ENCODE measurements at regions not wholly inside any gene's neighbourhood (a gene's known extent, or its start where the extent isn't known, plus 50 kb on each side); places are given as distances from the start of the nearest gene placed in this dataset.

GRCh38 chr4:8768357-8768999 is 103.2 kb downstream of the HMX1 start:
- no peak overlapping the region for H3K27ac Mint-ChIP-seq

GRCh38 chr4:8766610-8767009 is 105.0 kb downstream of the HMX1 start:
- H3K4me1 Mint-ChIP-seq, result no peaks in the 10 kb centered on the region

More at GRCh38 chr4:8768357-8768999, 103.2 kb downstream of the HMX1 start:
- Mint-ChIP-seq H3K9me3 (peaks cover 0 to 2% (median 0%) of the 10 kb centered on the region in 3 donors), H3K27me3 (peaks cover 1% of the 10 kb centered on the region), H3K36me3 (peaks cover 3% of the 10 kb centered on the region), H3K4me1 (no peaks in the 10 kb centered on the region), H3K4me3 (no peak overlapping the region)

GRCh38 chr4:8765631-8766590 is 105.7 kb downstream of the HMX1 start:
- no peak overlapping the region for H3K4me3 Mint-ChIP-seq
- H3K9me3 Mint-ChIP-seq, result peaks cover 0 to 2% (median 0%) of the 10 kb centered on the region in 3 donors
- no peak overlapping the region for H3K27ac Mint-ChIP-seq
- H3K27me3 Mint-ChIP-seq, result peaks cover 1% of the 10 kb centered on the region
- peaks cover 3% of the 10 kb centered on the region for H3K36me3 Mint-ChIP-seq
- H3K4me1 Mint-ChIP-seq, result no peaks in the 10 kb centered on the region

More at GRCh38 chr4:8766610-8767009, 105.0 kb downstream of the HMX1 start:
- Mint-ChIP-seq H3K27me3 (peaks cover 1% of the 10 kb centered on the region), H3K4me3 (no peak overlapping the region), H3K36me3 (peaks cover 3% of the 10 kb centered on the region), H3K27ac (no peak overlapping the region), H3K9me3 (peaks cover 0 to 2% (median 0%) of the 10 kb centered on the region in 3 donors)

GRCh38 chr4:8765084-8765483 is 106.6 kb downstream of the HMX1 start:
- no peak overlapping the region for H3K4me3 Mint-ChIP-seq
- H3K27ac Mint-ChIP-seq, result no peak overlapping the region
- peaks cover 0 to 2% (median 0%) of the 10 kb centered on the region in 3 donors for H3K9me3 Mint-ChIP-seq
- H3K4me1 Mint-ChIP-seq, result no peaks in the 10 kb centered on the region
- H3K36me3 Mint-ChIP-seq, result peaks cover 3% of the 10 kb centered on the region
- H3K27me3 Mint-ChIP-seq, result peaks cover 1% of the 10 kb centered on the region

GRCh38 chr4:8763966-8764901 is 107.4 kb downstream of the HMX1 start:
- Mint-ChIP-seq H3K4me1 (no peaks in the 10 kb centered on the region), H3K36me3 (no peaks in the 10 kb centered on the region), H3K27ac (no peak overlapping the region), H3K27me3 (peaks cover 1% of the 10 kb centered on the region), H3K4me3 (no peak overlapping the region), H3K9me3 (peaks cover 0 to 2% (median 0%) of the 10 kb centered on the region in 3 donors)

- H3K27me3 Mint-ChIP-seq, result peaks cover 1% of the 10 kb centered on the region
- H3K27ac Mint-ChIP-seq, result no peak overlapping the region
- H3K36me3 Mint-ChIP-seq, result no peaks in the 10 kb centered on the region
- peaks cover 0 to under 1% (median 0%) of the 10 kb centered on the region in 3 donors for H3K9me3 Mint-ChIP-seq
- no peaks in the 10 kb centered on the region for H3K4me1 Mint-ChIP-seq
- H3K4me3 Mint-ChIP-seq, result no peak overlapping the region
These were observed 108.5 kb downstream of the HMX1 start for GRCh38 chr4:8762951-8763735.

- Mint-ChIP-seq H3K27me3 (no peaks in the 10 kb centered on the region), H3K36me3 (no peaks in the 10 kb centered on the region), H3K9me3 (no peaks in the 10 kb centered on the region), H3K27ac (no peak overlapping the region), H3K4me3 (no peak overlapping the region), H3K4me1 (no peaks in the 10 kb centered on the region)
These were observed 109.3 kb downstream of the HMX1 start for GRCh38 chr4:8762356-8762755.

GRCh38 chr4:8761824-8762205 is 109.8 kb downstream of the HMX1 start:
- H3K27me3 Mint-ChIP-seq, result no peaks in the 10 kb centered on the region
- H3K4me3 Mint-ChIP-seq, result no peak overlapping the region
- H3K4me1 Mint-ChIP-seq, result no peaks in the 10 kb centered on the region
- H3K9me3 Mint-ChIP-seq, result no peaks in the 10 kb centered on the region
- H3K27ac Mint-ChIP-seq, result no peak overlapping the region
- H3K36me3 Mint-ChIP-seq, result no peaks in the 10 kb centered on the region

- Mint-ChIP-seq H3K27ac (no peak overlapping the region), H3K9me3 (no peaks in the 10 kb centered on the region), H3K27me3 (no peaks in the 10 kb centered on the region), H3K4me1 (no peaks in the 10 kb centered on the region), H3K36me3 (no peaks in the 10 kb centered on the region), H3K4me3 (peak overlapping the region in 1 of 4 donors; percentile 52)
These were observed 110.3 kb downstream of the HMX1 start for GRCh38 chr4:8761167-8761823.

GRCh38 chr4:8760561-8760960 is 111.1 kb downstream of the HMX1 start:
- no peaks in the 10 kb centered on the region for H3K36me3 Mint-ChIP-seq
- H3K27ac Mint-ChIP-seq, result no peak overlapping the region
- H3K4me3 Mint-ChIP-seq, result no peak overlapping the region
- no peaks in the 10 kb centered on the region for H3K9me3 Mint-ChIP-seq
- no peaks in the 10 kb centered on the region for H3K4me1 Mint-ChIP-seq
- no peaks in the 10 kb centered on the region for H3K27me3 Mint-ChIP-seq

GRCh38 chr4:8759987-8760386 is 111.7 kb downstream of the HMX1 start:
- H3K4me3 Mint-ChIP-seq, result no peak overlapping the region
- no peaks in the 10 kb centered on the region for H3K36me3 Mint-ChIP-seq
- no peaks in the 10 kb centered on the region for H3K27me3 Mint-ChIP-seq
- H3K27ac Mint-ChIP-seq, result no peak overlapping the region
- no peaks in the 10 kb centered on the region for H3K4me1 Mint-ChIP-seq
- no peaks in the 10 kb centered on the region for H3K9me3 Mint-ChIP-seq

- H3K27ac Mint-ChIP-seq, result no peak overlapping the region
- no peak overlapping the region for H3K4me3 Mint-ChIP-seq
- no peaks in the 10 kb centered on the region for H3K4me1 Mint-ChIP-seq
- H3K9me3 Mint-ChIP-seq, result peaks cover 0 to 4% (median 0%) of the 10 kb centered on the region in 3 donors
- no peaks in the 10 kb centered on the region for H3K27me3 Mint-ChIP-seq
- no peaks in the 10 kb centered on the region for H3K36me3 Mint-ChIP-seq
These were observed 114.8 kb downstream of the HMX1 start for GRCh38 chr4:8756816-8757215.

- no peaks in the 10 kb centered on the region for H3K4me1 Mint-ChIP-seq
- H3K36me3 Mint-ChIP-seq, result no peaks in the 10 kb centered on the region
- H3K27ac Mint-ChIP-seq, result no peak overlapping the region
- no peaks in the 10 kb centered on the region for H3K27me3 Mint-ChIP-seq
- H3K9me3 Mint-ChIP-seq, result peaks cover 0 to 4% (median 0%) of the 10 kb centered on the region in 3 donors
- H3K4me3 Mint-ChIP-seq, result no peak overlapping the region
These were observed 116.7 kb downstream of the HMX1 start for GRCh38 chr4:8754634-8755589.

All from IgD-negative memory B cell (primary cell).